Progenitor cell of endocrine pancreas (in vitro differentiated cells): ENCODE measurements at regions not wholly inside any gene's neighbourhood (a gene's known extent, or its start where the extent isn't known, plus 50 kb on each side); places are given as distances from the start of the nearest gene placed in this dataset.
"Not testable (repeated sequence)": the region's sequence is repeated elsewhere in the genome, so short reads cannot be mapped to it uniquely, and the experiment has no call there.

Experiments used
- DNase-seq: peaks from one replicate; pipeline ENCODE4 v3.0.0; 2021; ENCODE audit warnings: low spot score; ENCODE audit not compliant: unreplicated experiment
- H3K27ac Mint-ChIP-seq: 2 replicates; pipeline ENCODE4 v1.8.0; 2021; ENCODE audit warnings: mild to moderate bottlenecking, moderate library complexity, mixed read lengths
- H3K27me3 Mint-ChIP-seq: 2 replicates; pipeline ENCODE4 v1.8.0; 2021; ENCODE audit warnings: mixed read lengths
- H3K36me3 Mint-ChIP-seq: 2 replicates; pipeline ENCODE4 v1.8.0; 2022; ENCODE audit warnings: mixed read lengths; ENCODE audit not compliant: insufficient read depth
- H3K4me1 Mint-ChIP-seq: 2 replicates; pipeline ENCODE4 v1.8.0; 2021; ENCODE audit warnings: low read depth, mixed read lengths
- H3K4me3 Mint-ChIP-seq: 2 replicates; pipeline ENCODE4 v1.8.0; 2021; ENCODE audit warnings: low read depth, mild to moderate bottlenecking, moderate library complexity, mixed read lengths
- H3K9me3 Mint-ChIP-seq: 2 replicates; pipeline ENCODE4 v1.8.0; 2021; ENCODE audit warnings: low read depth, mixed read lengths
- TF ChIP-seq, protein P1 (sequence below): fragments of 200-600 bp; sonication (generic); IDR thresholded peaks from one replicate; pipeline ENCODE4 v1.5.0; 2021; ENCODE audit warnings: antibody characterized with exemption, mild to moderate bottlenecking; ENCODE audit not compliant: unreplicated experiment

DNA sequence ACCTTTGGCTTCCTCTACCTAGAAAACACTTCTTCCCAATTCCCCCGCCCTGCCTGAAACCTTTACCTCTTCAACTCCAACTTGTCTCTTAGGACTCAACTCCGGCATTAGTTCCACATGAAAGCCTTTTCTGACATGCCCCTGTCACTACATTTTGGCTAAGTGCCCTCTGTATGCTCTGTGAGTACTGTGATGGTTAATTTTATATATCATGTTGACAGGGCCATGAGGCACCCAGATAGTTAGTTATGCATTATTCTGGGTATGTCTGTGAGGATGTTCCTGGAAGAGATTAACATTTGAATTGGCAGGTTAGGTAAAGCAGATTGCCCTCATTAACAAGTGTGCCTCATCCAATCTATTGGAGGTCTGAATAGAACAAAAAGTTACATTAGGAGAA, 75.6 kb upstream of the NCKAP5 start:
- Mint-ChIP-seq H3K9me3 (no peaks in the 10 kb centered on the region), H3K4me3 (no peak overlapping the region), H3K27ac (no peak overlapping the region), H3K27me3 (peaks cover 13% of the 10 kb centered on the region), H3K4me1 (no peaks in the 10 kb centered on the region), H3K36me3 (no peaks in the 10 kb centered on the region)
- TF ChIP-seq, protein P1, sequence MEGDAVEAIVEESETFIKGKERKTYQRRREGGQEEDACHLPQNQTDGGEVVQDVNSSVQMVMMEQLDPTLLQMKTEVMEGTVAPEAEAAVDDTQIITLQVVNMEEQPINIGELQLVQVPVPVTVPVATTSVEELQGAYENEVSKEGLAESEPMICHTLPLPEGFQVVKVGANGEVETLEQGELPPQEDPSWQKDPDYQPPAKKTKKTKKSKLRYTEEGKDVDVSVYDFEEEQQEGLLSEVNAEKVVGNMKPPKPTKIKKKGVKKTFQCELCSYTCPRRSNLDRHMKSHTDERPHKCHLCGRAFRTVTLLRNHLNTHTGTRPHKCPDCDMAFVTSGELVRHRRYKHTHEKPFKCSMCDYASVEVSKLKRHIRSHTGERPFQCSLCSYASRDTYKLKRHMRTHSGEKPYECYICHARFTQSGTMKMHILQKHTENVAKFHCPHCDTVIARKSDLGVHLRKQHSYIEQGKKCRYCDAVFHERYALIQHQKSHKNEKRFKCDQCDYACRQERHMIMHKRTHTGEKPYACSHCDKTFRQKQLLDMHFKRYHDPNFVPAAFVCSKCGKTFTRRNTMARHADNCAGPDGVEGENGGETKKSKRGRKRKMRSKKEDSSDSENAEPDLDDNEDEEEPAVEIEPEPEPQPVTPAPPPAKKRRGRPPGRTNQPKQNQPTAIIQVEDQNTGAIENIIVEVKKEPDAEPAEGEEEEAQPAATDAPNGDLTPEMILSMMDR = no peak
- DNase-seq = no peak

DNA sequence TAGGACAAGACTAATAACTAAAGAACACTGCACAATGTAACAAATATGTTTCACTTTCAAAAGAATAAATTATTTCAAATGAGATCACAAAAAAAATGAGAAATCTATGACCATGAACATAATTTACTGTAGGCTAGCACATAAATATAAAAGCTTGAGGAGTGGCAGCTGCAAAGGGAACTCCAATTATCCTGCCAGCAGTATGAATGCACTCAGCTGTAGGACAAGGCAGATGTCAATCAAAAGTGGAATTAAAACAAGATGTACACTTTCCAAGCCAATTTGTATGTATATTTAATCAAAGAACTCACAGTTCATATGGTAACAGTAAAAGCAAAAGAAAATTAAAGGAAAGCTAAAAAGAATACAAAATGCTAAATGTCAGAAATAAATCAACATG, 76.6 kb upstream of the NCKAP5 start:
- Mint-ChIP-seq H3K4me1 (no peaks in the 10 kb centered on the region), H3K36me3 (no peaks in the 10 kb centered on the region), H3K4me3 (no peak overlapping the region), H3K27me3 (peaks cover 13% of the 10 kb centered on the region), H3K27ac (no peak overlapping the region), H3K9me3 (peaks cover 7% of the 10 kb centered on the region)
- TF ChIP-seq, protein P1 = no peak
- DNase-seq = no peak

DNA sequence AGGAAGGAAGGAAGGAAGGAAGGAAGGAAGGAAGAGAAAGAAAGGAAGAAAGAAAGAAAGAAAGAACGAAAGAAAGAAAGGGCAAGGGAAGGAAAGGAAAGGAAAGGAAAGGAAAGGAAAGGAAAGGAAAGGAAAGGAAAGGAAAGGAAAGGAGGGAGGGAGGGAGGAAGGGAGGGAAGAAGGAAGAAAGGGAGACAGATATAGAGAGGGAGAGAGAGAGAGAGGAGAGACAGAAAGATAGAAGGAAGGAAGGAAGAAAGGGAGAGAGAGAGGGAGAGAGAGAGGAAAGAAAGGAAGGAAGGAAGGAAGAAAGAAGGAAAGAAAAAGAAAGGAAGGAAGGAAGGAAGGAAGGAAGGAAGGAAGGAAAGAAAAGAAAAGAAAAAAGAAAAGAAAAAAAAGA, 79.1 kb upstream of the NCKAP5 start:
- not testable (repeated sequence) for H3K36me3 Mint-ChIP-seq, H3K27me3 Mint-ChIP-seq, H3K4me3 Mint-ChIP-seq, H3K27ac Mint-ChIP-seq, H3K4me1 Mint-ChIP-seq, DNase-seq
- peaks cover 13% of the 10 kb centered on the region for H3K9me3 Mint-ChIP-seq

DNA sequence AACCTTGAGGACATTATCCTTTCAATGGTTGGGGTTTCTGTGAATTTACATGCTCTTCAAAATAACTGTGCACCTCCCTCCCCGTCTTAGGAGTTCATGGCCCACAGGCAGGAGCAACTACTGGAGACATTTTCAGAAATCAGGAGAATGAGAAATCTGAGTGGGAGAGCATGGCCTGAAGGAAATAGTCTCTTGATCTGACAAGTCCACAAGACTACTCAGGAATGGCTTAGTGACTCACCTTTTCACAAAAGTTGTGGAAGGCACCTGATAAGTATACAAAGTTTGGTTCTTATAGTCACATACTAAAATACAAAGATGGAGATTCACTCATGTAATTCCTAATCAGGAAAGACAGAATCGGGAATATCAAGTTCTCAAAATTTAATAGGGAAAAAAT, 83.6 kb upstream of the NCKAP5 start:
- Mint-ChIP-seq H3K36me3 (no peaks in the 10 kb centered on the region), H3K9me3 (peaks cover 13% of the 10 kb centered on the region), H3K27ac (no peak overlapping the region), H3K27me3 (peaks cover 11% of the 10 kb centered on the region), H3K4me1 (no peaks in the 10 kb centered on the region), H3K4me3 (no peak overlapping the region)
- TF ChIP-seq, protein P1 = no peak
- no peak for DNase-seq

DNA sequence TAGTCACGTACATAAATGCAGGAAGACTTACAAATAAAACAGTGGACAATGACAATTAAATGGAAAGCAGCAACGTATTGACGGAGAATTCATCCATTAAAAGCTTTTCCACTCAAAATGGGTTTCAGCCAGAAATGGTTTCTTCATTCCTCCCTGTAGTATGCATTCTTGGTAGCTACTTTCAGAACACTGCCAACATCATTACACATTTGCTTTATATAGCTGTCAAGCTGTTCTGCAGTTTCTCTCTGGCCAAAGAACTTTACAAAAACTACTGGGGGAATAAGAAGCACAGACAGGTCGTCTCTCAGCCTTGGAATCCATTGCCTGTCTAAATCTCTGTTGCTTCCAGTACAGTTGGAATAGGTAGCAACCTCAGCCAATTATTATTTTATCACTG, 84.1 kb upstream of the NCKAP5 start:
- no peaks in the 10 kb centered on the region for H3K36me3 Mint-ChIP-seq
- peaks cover 11% of the 10 kb centered on the region for H3K27me3 Mint-ChIP-seq
- no peak overlapping the region for H3K27ac Mint-ChIP-seq
- TF ChIP-seq, protein P1 = no peak
- DNase-seq = no peak
- H3K9me3 Mint-ChIP-seq = peaks cover 13% of the 10 kb centered on the region
- H3K4me1 Mint-ChIP-seq = no peaks in the 10 kb centered on the region
- no peak overlapping the region for H3K4me3 Mint-ChIP-seq

DNA sequence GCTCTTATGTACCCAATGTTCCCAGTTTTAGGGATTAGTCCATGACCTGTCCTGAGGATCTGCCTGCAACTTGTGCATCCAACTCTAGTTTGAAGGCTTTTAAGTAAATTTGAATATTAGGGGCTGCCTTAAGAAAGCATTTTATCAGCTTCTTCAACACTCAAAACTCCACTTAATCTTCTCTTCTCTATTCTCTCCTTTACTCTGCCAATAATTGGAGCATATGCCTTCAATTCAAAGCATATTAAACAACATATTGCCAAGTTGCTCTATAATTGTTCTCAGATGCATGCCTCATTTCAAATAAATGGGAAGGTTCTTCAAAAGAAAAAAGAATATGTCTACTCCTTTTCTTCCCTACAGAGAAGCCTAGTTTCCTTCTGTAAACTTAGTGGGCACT, 84.8 kb upstream of the NCKAP5 start:
- no peak overlapping the region for H3K27ac Mint-ChIP-seq
- H3K9me3 Mint-ChIP-seq = peaks cover 13% of the 10 kb centered on the region
- H3K4me3 Mint-ChIP-seq = no peak overlapping the region
- no peaks in the 10 kb centered on the region for H3K4me1 Mint-ChIP-seq
- H3K36me3 Mint-ChIP-seq = no peaks in the 10 kb centered on the region
- no peak for DNase-seq
- peaks cover 14% of the 10 kb centered on the region for H3K27me3 Mint-ChIP-seq
- TF ChIP-seq, protein P1 = no peak
